Stomach (tissue), 8 donors: ENCODE measurements at regions not wholly inside any gene's neighbourhood (a gene's known extent, or its start where the extent isn't known, plus 50 kb on each side); places are given as distances from the start of the nearest gene placed in this dataset.

Experiments used
- DNase-seq, 2 donors: peaks; one replicate each; pipeline versions ENCODE4 v3.0.0 to v3.0.0-alpha.2; 2013 to 2019
- H3K27ac ChIP-seq, 5 donors: fragments of 200-600 bp in 4 of 5; sonication (generic) in 4 of 5; one replicate each; pipeline ENCODE4 v1.5.1; 2013 to 2019; ENCODE audit warnings: mild to moderate bottlenecking in 1 of 5, moderate library complexity in 1 of 5
- H3K27me3 ChIP-seq, 3 donors: fragments of 200-600 bp; sonication (generic); one replicate each; pipeline ENCODE4 v1.5.1; 2017 to 2019; ENCODE audit warnings: mixed run types in 1 of 3
- H3K36me3 ChIP-seq, 4 donors: fragments of 200-600 bp; sonication (generic); 1 replicate in 3 of 4; 2 replicates in 1 of 4; pipeline ENCODE4 v1.5.1; 2016 to 2019
- H3K4me1 ChIP-seq, 4 donors: fragments of 200-600 bp; sonication (generic); one replicate each; pipeline ENCODE4 v1.5.1; 2016 to 2019
- H3K4me3 ChIP-seq, 4 donors: fragments of 200-600 bp; sonication (generic) in 3 of 4; one replicate each; pipeline ENCODE4 v1.5.1; 2016 to 2019; ENCODE audit warnings: mild to moderate bottlenecking in 1 of 4
- H3K9me3 ChIP-seq, 4 donors: fragments of 200-600 bp; sonication (generic); one replicate each; pipeline ENCODE4 v1.5.1; 2016 to 2019
- EP300 ChIP-seq: sonication (generic); formaldehyde crosslinking; IDR thresholded peaks from one replicate; pipeline ENCODE4 v1.6.1; 2017; ENCODE audit warnings: antibody characterized with exemption
- POLR2A ChIP-seq, 4 donors: fragments of 450-650 bp; IDR thresholded peaks; one replicate each; pipeline ENCODE4 v1.6.1; 2016; ENCODE audit warnings: antibody characterized with exemption in 4 of 4, control low read depth in 2 of 4, mild to moderate bottlenecking in 1 of 4, moderate library complexity in 1 of 4
- POLR2AphosphoS5 ChIP-seq, 3 donors: sonication (generic); formaldehyde crosslinking; IDR thresholded peaks; one replicate each; pipeline ENCODE4 v1.6.1; 2016; ENCODE audit warnings: antibody characterized with exemption in 3 of 3
- WGBS, 5 donors: extraction: QIAGEN DNeasy Blood & Tissue Kit in 3 of 5; methylation state at CpG; one replicate each; pipeline versions ENCODE4 v1.1.5 to v1.1.7; 2013 to 2018; 5-methylcytosine and 5-hydroxymethylcytosine counted together
- intact Hi-C: fragments of 100-400 bp; cut with DNase I; formaldehyde crosslinking; loops from one replicate; pipeline ENCODE4 v1.15.1; 2023; ENCODE audit warnings: low total_unique reads
- TF ChIP-seq, protein P1 (sequence below), 7 experiments: fragments of 450-650 bp in 4 of 7; fragments of 200-600 bp in 3 of 7; sonication (generic) in 3 of 7; IDR thresholded peaks; one replicate each; pipeline ENCODE4 v1.5.1; 2016 to 2019; ENCODE audit warnings: antibody characterized with exemption in 7 of 7, control low read depth in 2 of 7, mild to moderate bottlenecking in 1 of 7
- donor health status: healthy with polysubstance abuse.
- donor health status: Bipolar disorder and iron deficiency.
- donor health status: healthy.

DNA sequence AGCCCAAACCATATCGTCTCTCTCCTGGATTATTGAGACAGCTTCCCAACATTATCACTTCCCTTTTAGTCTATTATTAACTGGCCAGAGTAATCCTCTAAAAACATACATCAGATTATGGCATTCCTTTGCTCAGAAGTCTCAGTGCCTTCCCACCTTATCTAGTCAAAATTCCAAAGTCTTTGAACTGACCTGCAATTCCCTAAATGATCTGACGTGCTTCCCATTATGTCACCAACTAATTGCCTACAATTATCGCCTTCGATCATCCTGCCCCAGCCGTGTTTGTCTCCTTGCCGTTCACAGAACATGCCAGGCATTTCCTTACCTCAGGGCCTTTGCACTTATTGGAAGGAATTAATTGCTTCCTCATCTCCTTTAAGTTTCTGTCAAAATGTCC, 332.4 kb downstream of the IRS1 start:
- Histone ChIP-seq H3K27ac (no peak overlapping the region), H3K4me3 (no peak overlapping the region), H3K4me1 (no peaks in the 10 kb centered on the region), H3K36me3 (no peaks in the 10 kb centered on the region), H3K9me3 (no peaks in the 10 kb centered on the region), H3K27me3 (no peaks in the 10 kb centered on the region)
- intact Hi-C loops: no loop called here
- no peak for DNase-seq
- no peak for TF ChIP-seq EP300
- TF ChIP-seq, protein P1, sequence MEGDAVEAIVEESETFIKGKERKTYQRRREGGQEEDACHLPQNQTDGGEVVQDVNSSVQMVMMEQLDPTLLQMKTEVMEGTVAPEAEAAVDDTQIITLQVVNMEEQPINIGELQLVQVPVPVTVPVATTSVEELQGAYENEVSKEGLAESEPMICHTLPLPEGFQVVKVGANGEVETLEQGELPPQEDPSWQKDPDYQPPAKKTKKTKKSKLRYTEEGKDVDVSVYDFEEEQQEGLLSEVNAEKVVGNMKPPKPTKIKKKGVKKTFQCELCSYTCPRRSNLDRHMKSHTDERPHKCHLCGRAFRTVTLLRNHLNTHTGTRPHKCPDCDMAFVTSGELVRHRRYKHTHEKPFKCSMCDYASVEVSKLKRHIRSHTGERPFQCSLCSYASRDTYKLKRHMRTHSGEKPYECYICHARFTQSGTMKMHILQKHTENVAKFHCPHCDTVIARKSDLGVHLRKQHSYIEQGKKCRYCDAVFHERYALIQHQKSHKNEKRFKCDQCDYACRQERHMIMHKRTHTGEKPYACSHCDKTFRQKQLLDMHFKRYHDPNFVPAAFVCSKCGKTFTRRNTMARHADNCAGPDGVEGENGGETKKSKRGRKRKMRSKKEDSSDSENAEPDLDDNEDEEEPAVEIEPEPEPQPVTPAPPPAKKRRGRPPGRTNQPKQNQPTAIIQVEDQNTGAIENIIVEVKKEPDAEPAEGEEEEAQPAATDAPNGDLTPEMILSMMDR (IDR thresholded peaks at IDR 0.05): no peak
- TF ChIP-seq POLR2A (IDR thresholded peaks at IDR 0.05): no peak
- 63 to 81% (median 78%) methylated on average over 5 to 6 of the region's 6 CpGs for WGBS, 5 donors

DNA sequence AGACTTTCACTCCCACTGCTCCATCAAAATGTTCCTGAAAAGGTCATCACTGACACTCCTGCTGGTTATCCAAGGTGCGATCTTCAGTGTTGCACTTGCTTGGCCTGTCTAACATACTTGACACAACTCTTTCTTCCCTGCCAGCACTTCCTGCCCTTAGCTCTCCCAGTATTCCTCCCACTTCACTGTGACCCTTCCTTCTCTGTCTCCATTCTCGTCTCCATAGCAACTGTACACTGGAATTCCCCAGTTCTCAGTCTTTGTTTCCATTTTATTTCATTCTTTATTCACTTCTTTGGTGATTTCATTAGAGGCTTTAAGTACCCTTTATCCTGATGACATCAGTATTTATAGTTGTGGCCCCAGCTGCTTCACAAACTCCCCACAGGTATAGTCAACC, 333.0 kb downstream of the IRS1 start:
- TF ChIP-seq POLR2AphosphoS5 (IDR thresholded peaks at IDR 0.05) (no peak), POLR2A (IDR thresholded peaks at IDR 0.05) (no peak), EP300 (no peak)
- peak in 1 of 2 donors; percentile 27 for DNase-seq
- Histone ChIP-seq H3K27ac (no peak overlapping the region), H3K4me1 (no peaks in the 10 kb centered on the region), H3K27me3 (no peaks in the 10 kb centered on the region), H3K36me3 (no peaks in the 10 kb centered on the region), H3K9me3 (no peaks in the 10 kb centered on the region), H3K4me3 (no peak overlapping the region)
- WGBS, 5 donors: 79 to 92% (median 84%) methylated on average over 2 of the region's 2 CpGs
- intact Hi-C loops: no loop called here

DNA sequence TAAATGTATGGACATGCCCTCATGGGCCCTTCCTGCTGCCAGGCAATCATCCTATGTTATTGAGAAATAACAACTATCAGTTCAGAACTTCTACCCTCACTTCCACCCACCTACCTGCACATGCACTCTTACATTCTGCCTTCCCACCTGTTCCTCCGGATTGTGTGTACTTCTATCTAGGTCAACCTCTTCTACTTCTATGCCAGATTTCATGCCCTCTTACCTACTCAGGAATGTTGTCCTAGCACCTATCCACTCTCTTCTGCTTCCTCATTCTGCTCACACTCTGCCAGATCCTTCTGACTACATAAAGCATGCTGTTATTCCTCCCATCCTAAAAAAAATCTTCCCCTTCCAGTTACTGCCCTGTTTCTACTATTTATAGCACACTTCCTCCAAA, 333.5 kb downstream of the IRS1 start:
- Histone ChIP-seq H3K9me3 (no peaks in the 10 kb centered on the region), H3K27ac (no peak overlapping the region), H3K27me3 (no peaks in the 10 kb centered on the region), H3K36me3 (no peaks in the 10 kb centered on the region), H3K4me3 (no peak overlapping the region), H3K4me1 (no peaks in the 10 kb centered on the region)
- TF ChIP-seq, protein P1 (IDR thresholded peaks at IDR 0.05): no peak
- TF ChIP-seq POLR2AphosphoS5 (IDR thresholded peaks at IDR 0.05) (no peak), EP300 (no peak), POLR2A (IDR thresholded peaks at IDR 0.05) (no peak)
- WGBS, 5 donors: 34 to 72% (median 55%) methylated on average over 1 of the region's 1 CpG
- intact Hi-C loops: no loop called here
- no peak for DNase-seq

DNA sequence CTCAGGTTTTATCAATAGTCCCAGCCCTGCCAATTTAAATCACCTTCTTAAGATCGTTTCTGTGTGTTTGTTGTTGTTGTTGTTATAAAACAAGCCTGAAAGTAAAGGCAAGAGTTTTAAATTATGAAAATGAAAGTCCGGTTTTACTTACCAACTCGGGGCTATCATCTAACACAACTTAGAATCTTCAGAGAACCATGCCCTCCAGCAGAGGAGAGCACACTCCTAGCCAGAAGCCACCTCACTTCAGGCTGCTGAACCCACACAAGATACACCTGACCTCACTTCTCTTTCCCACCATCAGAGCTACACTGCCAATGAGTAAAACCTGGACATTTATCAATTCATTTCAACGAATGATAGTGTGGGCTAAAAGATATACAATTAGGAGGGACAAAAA, 335.2 kb downstream of the IRS1 start:
- H3K36me3 ChIP-seq: no peaks in the 10 kb centered on the region
- DNase-seq: no peak
- no peaks in the 10 kb centered on the region for H3K27me3 ChIP-seq
- H3K4me1 ChIP-seq: no peaks in the 10 kb centered on the region
- no peak overlapping the region for H3K27ac ChIP-seq
- no peak overlapping the region for H3K4me3 ChIP-seq
- 68 to 77% (median 70%) methylated on average over 4 of the region's 4 CpGs for WGBS, 5 donors
- intact Hi-C loops: no loop called here
- no peaks in the 10 kb centered on the region for H3K9me3 ChIP-seq
- no peak for TF ChIP-seq POLR2AphosphoS5 (IDR thresholded peaks at IDR 0.05)
- TF ChIP-seq EP300: no peak

DNA sequence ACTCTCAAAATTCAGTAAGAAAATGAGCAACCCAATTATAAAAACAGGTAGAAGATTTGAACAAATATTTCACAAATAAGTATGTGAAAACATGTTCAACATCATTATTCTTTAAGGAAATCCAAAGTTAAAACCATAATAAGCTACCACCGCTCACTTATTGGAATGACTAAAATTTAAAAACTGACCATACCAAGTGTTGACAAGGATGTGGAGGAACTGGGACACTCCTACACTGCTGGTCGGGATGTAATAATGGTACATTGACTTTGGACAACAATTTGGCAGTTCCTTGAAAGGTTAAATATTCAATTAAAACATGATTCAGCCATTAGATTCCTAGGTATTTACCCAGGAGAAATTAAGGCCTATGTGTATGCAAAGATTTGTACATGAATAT, 336.5 kb downstream of the IRS1 start:
- TF ChIP-seq POLR2A (IDR thresholded peaks at IDR 0.05): no peak
- TF ChIP-seq POLR2AphosphoS5 (IDR thresholded peaks at IDR 0.05): no peak
- TF ChIP-seq, protein P1 (IDR thresholded peaks at IDR 0.05): no peak
- no peak for TF ChIP-seq EP300
- Histone ChIP-seq H3K9me3 (no peaks in the 10 kb centered on the region), H3K4me1 (no peaks in the 10 kb centered on the region), H3K27ac (no peak overlapping the region), H3K27me3 (no peaks in the 10 kb centered on the region), H3K4me3 (no peak overlapping the region), H3K36me3 (no peaks in the 10 kb centered on the region)
- no peak for DNase-seq
- 96 to 98% (median 97%) methylated on average over 2 of the region's 2 CpGs for WGBS, 5 donors
- intact Hi-C loops: no loop called here
